Ishikawa (cell line): ENCODE measurements at regions not wholly inside any gene's neighbourhood (a gene's known extent, or its start where the extent isn't known, plus 50 kb on each side); places are given as distances from the start of the nearest gene placed in this dataset.

Source experiments
- CEBPB ChIP-seq: IDR thresholded peaks from 2 replicates; pipeline ENCODE4 v1.6.1; 2012
- CREB1 ChIP-seq: IDR thresholded peaks from 2 replicates; pipeline ENCODE4 v1.6.1; 2012; ENCODE audit warnings: low read depth
- EGR1 ChIP-seq: IDR thresholded peaks from 2 replicates; pipeline ENCODE4 v1.6.1; 2012
- EP300 ChIP-seq: IDR thresholded peaks from 2 replicates; pipeline ENCODE4 v1.6.1; 2012; ENCODE audit warnings: borderline replicate concordance
- FOXM1 ChIP-seq: IDR thresholded peaks from 2 replicates; pipeline ENCODE4 v1.6.1; 2012; ENCODE audit warnings: low read depth, borderline replicate concordance
- MAX ChIP-seq: IDR thresholded peaks from 2 replicates; pipeline ENCODE4 v1.6.1; 2012
- NFIC ChIP-seq: IDR thresholded peaks from 2 replicates; pipeline ENCODE4 v1.6.1; 2012
- RAD21 ChIP-seq: IDR thresholded peaks from 2 replicates; pipeline ENCODE4 v1.6.1; 2012; ENCODE audit warnings: low read depth
- REST ChIP-seq: IDR thresholded peaks from 2 replicates; pipeline ENCODE4 v1.6.1; 2012; ENCODE audit warnings: low read depth, mild to moderate bottlenecking
- TAF1 ChIP-seq: IDR thresholded peaks from 2 replicates; pipeline ENCODE4 v1.6.1; 2012; ENCODE audit warnings: low read depth, mild to moderate bottlenecking
- TCF12 ChIP-seq: IDR thresholded peaks from 2 replicates; pipeline ENCODE4 v1.6.1; 2012; ENCODE audit warnings: low read depth
- TEAD4 ChIP-seq: IDR thresholded peaks from 2 replicates; pipeline ENCODE4 v1.6.1; 2012
- USF1 ChIP-seq: IDR thresholded peaks from 2 replicates; pipeline ENCODE4 v1.6.1; 2012
- YY1 ChIP-seq: IDR thresholded peaks from 2 replicates; pipeline ENCODE4 v1.6.1; 2012; ENCODE audit warnings: low read depth
- ZBTB7A ChIP-seq: IDR thresholded peaks from 2 replicates; pipeline ENCODE4 v1.6.1; 2012; ENCODE audit warnings: low read depth

GRCh38 chr15:94600505-94600904 lies 369.1 kb downstream of the MCTP2 start:
- TF ChIP-seq CREB1: no peak
- TF ChIP-seq EP300: no peak
- TF ChIP-seq REST: no peak
- no peak for TF ChIP-seq CEBPB

- TF ChIP-seq REST (no peak), EP300 (no peak), ZBTB7A (no peak), MAX (no peak), YY1 (no peak), CEBPB (no peak), EGR1 (no peak), CREB1 (no peak), NFIC (no peak), RAD21 (no peak), TAF1 (no peak), USF1 (no peak), TEAD4 (no peak), FOXM1 (no peak), TCF12 (no peak)
Observed at GRCh38 chr15:94602754-94603470, 371.6 kb downstream of the MCTP2 start.

- no peak for TF ChIP-seq EP300
- TF ChIP-seq TAF1: no peak
- TF ChIP-seq NFIC: no peak
- no peak for TF ChIP-seq EGR1
- no peak for TF ChIP-seq RAD21
- no peak for TF ChIP-seq CREB1
- TF ChIP-seq CEBPB: no peak
- TF ChIP-seq TCF12: no peak
- no peak for TF ChIP-seq USF1
- no peak for TF ChIP-seq MAX
Observed at GRCh38 chr15:94606286-94606685, 374.9 kb downstream of the MCTP2 start.

- no peak for TF ChIP-seq FOXM1
- TF ChIP-seq REST: no peak
- TF ChIP-seq USF1: no peak
- TF ChIP-seq RAD21: no peak
- no peak for TF ChIP-seq MAX
- no peak for TF ChIP-seq ZBTB7A
- TF ChIP-seq EP300: no peak
- TF ChIP-seq CREB1: no peak
- no peak for TF ChIP-seq CEBPB
Observed at GRCh38 chr15:94607176-94607654, 375.9 kb downstream of the MCTP2 start.
